CD4-positive, alpha-beta T cell (primary cell): ENCODE measurements at regions not wholly inside any gene's neighbourhood (a gene's known extent, or its start where the extent isn't known, plus 50 kb on each side); places are given as distances from the start of the nearest gene placed in this dataset.

ENCODE experiments used
- ATAC-seq: fragments of 200-7000 bp; cut with Tn5 transposase; one replicate; pipeline ENCODE4 v1.10.0; 2022; ENCODE audit warnings: mild to moderate bottlenecking; ENCODE audit not compliant: poor library complexity
- CTCF ChIA-PET: fragments of 350-600 bp; sonication (Branson Sonifier 250); formaldehyde crosslinking; loops from one replicate; lab custom pipeline; 2021; ENCODE audit warnings: antibody characterized with exemption, inconsistent platforms; lab: Charles Lee
- POLR2A ChIA-PET: fragments of 350-600 bp; sonication (Branson Sonifier 250); formaldehyde crosslinking; loops from one replicate; lab custom pipeline; 2021; ENCODE audit warnings: antibody characterized with exemption, inconsistent platforms; lab: Charles Lee
- DNase-seq, 14 experiments: peaks; one replicate each; pipeline ENCODE4 v3.0.0-alpha.2; 2013 to 2020; ENCODE audit warnings: mixed read lengths in 2 of 14
- H3K27ac ChIP-seq, 2 donors: one replicate each; pipeline versions ENCODE4 v1.5.1 to v1.7.0; 2013; ENCODE audit warnings: low read length in 2 of 2, low read depth in 1 of 2, mild to moderate bottlenecking in 1 of 2
- H3K27me3 ChIP-seq, 2 experiments: 1 replicate in 1 of 2; 2 replicates in 1 of 2; pipeline versions ENCODE4 v1.6.1 to v1.7.0; 2013; ENCODE audit warnings: low read length in 2 of 2, control low read depth in 1 of 2, mild to moderate bottlenecking in 1 of 2, moderate library complexity in 1 of 2; ENCODE audit not compliant: insufficient read depth in 2 of 2, control insufficient read depth in 1 of 2
- H3K36me3 ChIP-seq: one replicate; pipeline ENCODE4 v1.6.1; 2013; ENCODE audit warnings: low read length, control low read depth; ENCODE audit not compliant: insufficient read depth
- H3K4me1 ChIP-seq: one replicate; pipeline ENCODE4 v1.6.1; 2013; ENCODE audit warnings: low read length, control low read depth; ENCODE audit not compliant: insufficient read depth
- H3K4me3 ChIP-seq: one replicate; pipeline ENCODE4 v1.5.1; 2013; ENCODE audit warnings: mild to moderate bottlenecking, low read length, moderate library complexity
- H3K9me3 ChIP-seq, 2 experiments: 1 replicate in 1 of 2; 2 replicates in 1 of 2; pipeline versions ENCODE4 v1.6.1 to v1.7.0; 2013; ENCODE audit warnings: low read length in 2 of 2, mild to moderate bottlenecking in 2 of 2, control low read depth in 1 of 2, moderate library complexity in 1 of 2; ENCODE audit not compliant: control insufficient read depth in 1 of 2, insufficient read depth in 1 of 2
- H3K27ac Mint-ChIP-seq: one replicate; pipeline ENCODE4 v1.8.0; 2020; ENCODE audit warnings: mixed read lengths
- H3K27me3 Mint-ChIP-seq: one replicate; pipeline ENCODE4 v1.8.0; 2021; ENCODE audit warnings: mixed read lengths
- H3K36me3 Mint-ChIP-seq: one replicate; pipeline ENCODE4 v1.8.0; 2021; ENCODE audit warnings: low read depth, mixed read lengths
- H3K4me1 Mint-ChIP-seq: one replicate; pipeline ENCODE4 v1.8.0; 2021; ENCODE audit warnings: low read depth, mixed read lengths
- H3K4me3 Mint-ChIP-seq: one replicate; pipeline ENCODE4 v1.8.0; 2020; ENCODE audit warnings: mild to moderate bottlenecking, mixed read lengths
- H3K9me3 Mint-ChIP-seq: one replicate; pipeline ENCODE4 v1.8.0; 2020; ENCODE audit warnings: mixed read lengths
- CTCF ChIP-seq: fragments of 200-600 bp; IDR thresholded peaks from one replicate; pipeline ENCODE4 v1.8.0; 2022; ENCODE audit warnings: antibody characterized with exemption, mild to moderate bottlenecking
- intact Hi-C, 2 experiments: fragments of 100-400 bp; cut with DNase I in 1 of 2; cut with micrococcal nuclease in 1 of 2; formaldehyde crosslinking; loops; one replicate each; pipeline versions ENCODE4 v1.15.1 to v1.9.0; 2023 to 2025; cut with DNase I, micrococcal nuclease

GRCh38 chr5:1944408-1944807 lies 61.7 kb upstream of the IRX4 start:
- Mint-ChIP-seq H3K4me1 (no peaks in the 10 kb centered on the region), H3K36me3 (no peaks in the 10 kb centered on the region), H3K4me3 (no peak overlapping the region), H3K27ac (no peak overlapping the region), H3K9me3 (no peaks in the 10 kb centered on the region), H3K27me3 (peaks cover 49% of the 10 kb centered on the region)
- H3K27me3 ChIP-seq: peaks cover 5 to 10% of the 10 kb centered on the region in 2 experiments
- CTCF ChIA-PET: no interaction called here
- POLR2A ChIA-PET: no interaction called here
- ATAC-seq: no peak
- H3K27ac ChIP-seq: no peak overlapping the region
- no peak for DNase-seq
- intact Hi-C loops: no loop called here
- no peak for TF ChIP-seq CTCF
- no peaks in the 10 kb centered on the region for H3K4me1 ChIP-seq
- no peak overlapping the region for H3K4me3 ChIP-seq
- peaks cover 0 to 7% of the 10 kb centered on the region in 2 experiments for H3K9me3 ChIP-seq
- no peaks in the 10 kb centered on the region for H3K36me3 ChIP-seq

- H3K9me3 ChIP-seq: no peaks in the 10 kb centered on the region
- ChIA-PET POLR2A (no interaction called here), CTCF (no interaction called here)
- Mint-ChIP-seq H3K4me1 (no peaks in the 10 kb centered on the region), H3K36me3 (no peaks in the 10 kb centered on the region), H3K4me3 (no peak overlapping the region), H3K9me3 (no peaks in the 10 kb centered on the region), H3K27ac (no peak overlapping the region), H3K27me3 (peaks cover 50% of the 10 kb centered on the region)
- TF ChIP-seq CTCF: no peak
- H3K27ac ChIP-seq: no peak overlapping the region
- H3K4me1 ChIP-seq: no peaks in the 10 kb centered on the region
- DNase-seq (no peak), ATAC-seq (no peak)
- peaks cover 4 to 7% of the 10 kb centered on the region in 2 experiments for H3K27me3 ChIP-seq
- H3K36me3 ChIP-seq: no peaks in the 10 kb centered on the region
- intact Hi-C loops: no loop called here
- H3K4me3 ChIP-seq: no peak overlapping the region
These were observed 60.8 kb upstream of the IRX4 start for GRCh38 chr5:1943481-1943880.

- no peak overlapping the region for H3K4me3 Mint-ChIP-seq
- peaks cover 4 to 5% of the 10 kb centered on the region in 2 experiments for H3K27me3 ChIP-seq
- H3K9me3 ChIP-seq: peaks cover 0 to 1% of the 10 kb centered on the region in 2 experiments
- DNase-seq: no peak
- H3K4me1 Mint-ChIP-seq: no peaks in the 10 kb centered on the region
- H3K27ac ChIP-seq: no peak overlapping the region
- no peaks in the 10 kb centered on the region for H3K36me3 ChIP-seq
- no peak overlapping the region for H3K4me3 ChIP-seq
- intact Hi-C loops: no loop called here
- H3K4me1 ChIP-seq: no peaks in the 10 kb centered on the region
- no peaks in the 10 kb centered on the region for H3K36me3 Mint-ChIP-seq
- H3K27me3 Mint-ChIP-seq: peaks cover 52% of the 10 kb centered on the region
- ATAC-seq: no peak
- no peak overlapping the region for H3K27ac Mint-ChIP-seq
- ChIA-PET CTCF (no interaction called here), POLR2A (no interaction called here)
- H3K9me3 Mint-ChIP-seq: no peaks in the 10 kb centered on the region
- TF ChIP-seq CTCF: no peak
These were observed 59.9 kb upstream of the IRX4 start for GRCh38 chr5:1942630-1943029.
